DND-41 (cell line): ENCODE measurements at regions not wholly inside any gene's neighbourhood (a gene's known extent, or its start where the extent isn't known, plus 50 kb on each side); places are given as distances from the start of the nearest gene placed in this dataset.
"Not testable (repeated sequence)": the region's sequence is repeated elsewhere in the genome, so short reads cannot be mapped to it uniquely, and the experiment has no call there.

Experiments
- ATAC-seq: fragments of 200-7000 bp; cut with Tn5 transposase; 3 replicates; pipeline ENCODE4 v1.9.1; 2021; ENCODE audit warnings: low read depth; ENCODE audit not compliant: insufficient read depth
- DNase-seq: peaks from one replicate; pipeline ENCODE4 v3.0.0-alpha.2; 2020
- H2AFZ ChIP-seq: 2 replicates; pipeline ENCODE4 v1.6.0; 2012; ENCODE audit warnings: low read depth, low read length
- H3K27ac ChIP-seq: 2 replicates; pipeline ENCODE4 v1.5.1; 2012; ENCODE audit warnings: low read length, inconsistent platforms
- H3K27me3 ChIP-seq: fragments of 200-600 bp; sonication (generic); 2 replicates; pipeline ENCODE4 v1.6.0; 2012; ENCODE audit warnings: low read length, mild to moderate bottlenecking, inconsistent platforms; ENCODE audit not compliant: insufficient read depth, poor library complexity
- H3K36me3 ChIP-seq: 2 replicates; pipeline ENCODE4 v1.5.1; 2012; ENCODE audit warnings: low read length, inconsistent platforms; ENCODE audit not compliant: insufficient read depth
- H3K4me1 ChIP-seq: 2 replicates; pipeline ENCODE4 v1.5.1; 2012; ENCODE audit warnings: mild to moderate bottlenecking, low read length; ENCODE audit not compliant: insufficient read depth
- H3K4me2 ChIP-seq: 2 replicates; pipeline ENCODE4 v1.6.0; 2012; ENCODE audit warnings: mild to moderate bottlenecking, moderate library complexity, low read length, inconsistent platforms; ENCODE audit not compliant: insufficient read depth
- H3K4me3 ChIP-seq, 2 experiments: fragments of 200-600 bp in 1 of 2; shearing (Covaris generic) in 1 of 2; 2 replicates each; pipeline ENCODE4 v1.5.1; 2012 to 2016; ENCODE audit warnings: inconsistent platforms in 2 of 2, low read length in 2 of 2, mild to moderate bottlenecking in 2 of 2, low read depth in 1 of 2, moderate library complexity in 1 of 2
- H3K79me2 ChIP-seq: 2 replicates; pipeline ENCODE4 v1.6.0; 2012; ENCODE audit warnings: low read length, inconsistent platforms; ENCODE audit not compliant: insufficient read depth
- H3K9ac ChIP-seq: 2 replicates; pipeline ENCODE4 v1.6.0; 2012; ENCODE audit warnings: low read depth, mild to moderate bottlenecking, inconsistent platforms, low read length, moderate library complexity
- H3K9me3 ChIP-seq: 2 replicates; pipeline ENCODE4 v1.5.1; 2012; ENCODE audit warnings: low read length, moderate library complexity, mild to moderate bottlenecking, inconsistent platforms; ENCODE audit not compliant: insufficient read depth, severe bottlenecking
- H4K20me1 ChIP-seq: 2 replicates; pipeline ENCODE4 v1.6.0; 2012; ENCODE audit warnings: low read length; ENCODE audit not compliant: insufficient read depth
- CTCF ChIP-seq: IDR thresholded peaks from 2 replicates; pipeline ENCODE4 v1.5.1; 2012; ENCODE audit warnings: borderline replicate concordance, low read length, moderate library complexity, mild to moderate bottlenecking; ENCODE audit not compliant: poor library complexity, severe bottlenecking; ENCODE audit errors: extremely low read depth
- EZH2 ChIP-seq: IDR thresholded peaks from 3 replicates; pipeline ENCODE4 v1.6.1; 2012; ENCODE audit warnings: borderline replicate concordance, low read depth, mild to moderate bottlenecking, moderate library complexity, low read length, inconsistent platforms; ENCODE audit not compliant: severe bottlenecking

- Histone ChIP-seq H4K20me1 (no peaks in the 10 kb centered on the region), H3K27me3 (no peaks in the 10 kb centered on the region), H3K9ac (no peak overlapping the region), H3K36me3 (no peaks in the 10 kb centered on the region), H3K79me2 (no peaks in the 10 kb centered on the region), H3K4me2 (no peak overlapping the region), H3K4me1 (no peaks in the 10 kb centered on the region), H3K9me3 (no peaks in the 10 kb centered on the region), H3K4me3 (no peak overlapping the region), H3K27ac (no peak overlapping the region), H2AFZ (no peak overlapping the region)
- DNase-seq (no peak), ATAC-seq (no peak)
- TF ChIP-seq CTCF (no peak), EZH2 (no peak)
These were observed 600.4 kb downstream of the RFPL4B start for GRCh38 chr6:112947507-112947906.

GRCh38 chr6:112951829-112952228 is 604.7 kb downstream of the RFPL4B start:
- Histone ChIP-seq H3K79me2 (no peaks in the 10 kb centered on the region), H3K9ac (no peak overlapping the region), H3K27ac (no peak overlapping the region), H3K4me2 (no peak overlapping the region), H3K27me3 (no peaks in the 10 kb centered on the region), H2AFZ (no peak overlapping the region), H3K4me1 (no peaks in the 10 kb centered on the region), H3K36me3 (no peaks in the 10 kb centered on the region), H3K9me3 (no peaks in the 10 kb centered on the region), H3K4me3 (no peak overlapping the region), H4K20me1 (no peaks in the 10 kb centered on the region)
- ATAC-seq = no peak
- DNase-seq = no peak
- TF ChIP-seq CTCF (no peak), EZH2 (no peak)

- H3K9me3 ChIP-seq, H3K27ac ChIP-seq, H3K27me3 ChIP-seq, DNase-seq, H3K9ac ChIP-seq, H3K4me1 ChIP-seq, H2AFZ ChIP-seq, H3K4me3 ChIP-seq, H3K79me2 ChIP-seq, H4K20me1 ChIP-seq, ATAC-seq, H3K4me2 ChIP-seq, H3K36me3 ChIP-seq: not testable (repeated sequence)
These were observed 608.6 kb downstream of the RFPL4B start for GRCh38 chr6:112955743-112956142.

GRCh38 chr6:112956696-112957535 is 609.8 kb downstream of the RFPL4B start:
- no peaks in the 10 kb centered on the region for H4K20me1 ChIP-seq
- no peak for ATAC-seq
- no peaks in the 10 kb centered on the region for H3K79me2 ChIP-seq
- H3K9ac ChIP-seq = no peak overlapping the region
- TF ChIP-seq CTCF (no peak), EZH2 (no peak)
- no peak overlapping the region for H3K27ac ChIP-seq
- no peak for DNase-seq
- H3K9me3 ChIP-seq = no peaks in the 10 kb centered on the region
- H3K4me3 ChIP-seq = no peak overlapping the region
- H3K4me2 ChIP-seq = no peak overlapping the region
- H3K27me3 ChIP-seq = no peaks in the 10 kb centered on the region
- H2AFZ ChIP-seq = no peak overlapping the region
- H3K4me1 ChIP-seq = no peaks in the 10 kb centered on the region
- no peaks in the 10 kb centered on the region for H3K36me3 ChIP-seq
